GM12878 (cell line): ENCODE measurements at regions not wholly inside any gene's neighbourhood (a gene's known extent, or its start where the extent isn't known, plus 50 kb on each side); places are given as distances from the start of the nearest gene placed in this dataset.

Experiments used
- ATAC-seq: fragments of 200-7000 bp; cut with Tn5 transposase; 3 replicates; pipeline ENCODE4 v1.9.1; 2020; ENCODE audit warnings: mild to moderate bottlenecking, moderate library complexity
- BruUV-seq: library from RNA; stranded (reverse); fragments of 400-500 nt; replicated peaks from 2 replicates; lab custom pipeline; 2021; lab: Mats Ljungman, UMichigan
- CTCF ChIA-PET: fragments of 300-600 bp; sonication (Branson Sonifier 250); formaldehyde crosslinking; extraction: SDS; loops from one replicate; lab custom pipeline; 2021; ENCODE audit warnings: inconsistent platforms; lab: Yijun Ruan, JAX
- POLR2A ChIA-PET: fragments of 350-600 bp; formaldehyde crosslinking; extraction: SDS; loops from one replicate; lab custom pipeline; 2021; ENCODE audit warnings: inconsistent platforms; lab: Charles Lee
- RAD21 ChIA-PET: fragments of 300-600 bp; sonication (Branson Sonifier 250); formaldehyde crosslinking; loops from one replicate; lab custom pipeline; 2023; ENCODE audit warnings: antibody characterized with exemption; ENCODE audit not compliant: unreplicated experiment; lab: Charles Lee
- SMC1A ChIA-PET: fragments of 300-600 bp; sonication (Branson Sonifier 250); formaldehyde crosslinking; loops from one replicate; lab custom pipeline; 2023; ENCODE audit not compliant: unreplicated experiment, uncharacterized antibody; lab: Charles Lee
- DNase-seq: peaks from one replicate; pipeline ENCODE4 v3.0.0-alpha.2; 2011; ENCODE audit warnings: low read depth, low spot score
- FAIRE-seq: peaks from 3 replicates; lab custom pipeline; 2011; peaks lifted over from hg19 to GRCh38; lab: Jason Lieb, UNC
- H2AFZ ChIP-seq: 2 replicates; pipeline ENCODE4 v1.6.0; 2011; ENCODE audit warnings: low read depth, low read length, control low read depth; ENCODE audit not compliant: control insufficient read depth
- H3K27ac ChIP-seq: 2 replicates; pipeline ENCODE4 v1.5.1; 2011; ENCODE audit warnings: control low read depth; ENCODE audit not compliant: control insufficient read depth, insufficient read depth
- H3K27me3 ChIP-seq, 2 experiments: replicated peaks in 1 of 2; 2 replicates each; pipeline versions ENCODE4 v1.6.0 to v1.6.1; 2011; ENCODE audit warnings: low read length in 1 of 2; ENCODE audit not compliant: control insufficient read depth in 2 of 2, insufficient read depth in 2 of 2
- H3K36me3 ChIP-seq, 2 experiments: 2 replicates each; pipeline ENCODE4 v1.5.1; 2011; ENCODE audit warnings: low read length in 1 of 2; ENCODE audit not compliant: control insufficient read depth in 2 of 2, insufficient read depth in 2 of 2
- H3K4me1 ChIP-seq: 2 replicates; pipeline ENCODE4 v1.6.1; 2011; ENCODE audit warnings: mild to moderate bottlenecking, low read length, moderate library complexity, mixed read lengths; ENCODE audit not compliant: control insufficient read depth, insufficient read depth
- H3K4me2 ChIP-seq: 2 replicates; pipeline ENCODE4 v1.6.0; 2011; ENCODE audit warnings: control low read depth; ENCODE audit not compliant: control insufficient read depth, insufficient read depth
- H3K4me3 ChIP-seq: fragments of 200-600 bp; sonication (generic); 2 replicates; pipeline ENCODE4 v1.5.1; 2016
- H3K79me2 ChIP-seq: 2 replicates; pipeline ENCODE4 v1.6.0; 2011; ENCODE audit warnings: low read length; ENCODE audit not compliant: control insufficient read depth, insufficient read depth
- H3K9ac ChIP-seq: 2 replicates; pipeline ENCODE4 v1.8.0; 2011; ENCODE audit warnings: low read length, control low read depth, mixed read lengths; ENCODE audit not compliant: control insufficient read depth, insufficient read depth
- H3K9me3 ChIP-seq: replicated peaks from 3 replicates; pipeline ENCODE4 v1.5.1; 2011; ENCODE audit warnings: mild to moderate bottlenecking, low read length; ENCODE audit not compliant: control insufficient read depth, insufficient read depth
- H4K20me1 ChIP-seq: 2 replicates; pipeline ENCODE4 v1.6.0; 2011; ENCODE audit not compliant: control insufficient read depth, insufficient read depth
- BRCA1 ChIP-seq: IDR thresholded peaks from 2 replicates; pipeline ENCODE4 v1.6.1; 2011; ENCODE audit warnings: low read depth, low read length, improper control_type of control experiment
- CREB1 ChIP-seq: IDR thresholded peaks from 2 replicates; pipeline ENCODE4 v1.6.1; 2012; ENCODE audit warnings: low read depth, mild to moderate bottlenecking, inconsistent platforms
- EGR1 ChIP-seq, 2 experiments: IDR thresholded peaks; 1 replicate in 1 of 2; 2 replicates in 1 of 2; pipeline ENCODE4 v1.6.1; 2011 to 2012; ENCODE audit warnings: low read depth in 2 of 2, low read length in 2 of 2, borderline replicate concordance in 1 of 2, mild to moderate bottlenecking in 1 of 2, moderate library complexity in 1 of 2
- HDAC2 ChIP-seq: fragments of 200-600 bp; sonication (generic); IDR thresholded peaks from 2 replicates; pipeline ENCODE4 v1.6.1; 2017
- SIX5 ChIP-seq: IDR thresholded peaks from 2 replicates; pipeline ENCODE4 v1.6.1; 2011; ENCODE audit warnings: mild to moderate bottlenecking, low read depth, low read length, moderate library complexity; ENCODE audit not compliant: severe bottlenecking
- SMAD5 ChIP-seq: IDR thresholded peaks from 2 replicates; pipeline ENCODE4 v1.6.1; 2016; ENCODE audit warnings: antibody characterized with exemption, low read depth
- ZBTB33 ChIP-seq: fragments of 450-650 bp; IDR thresholded peaks from 2 replicates; pipeline ENCODE4 v1.6.1; 2017; ENCODE audit warnings: mild to moderate bottlenecking
- WGBS: methylation state at CpG from one replicate; pipeline ENCODE4 v1.1.6; 2016; ENCODE audit warnings: low lambda C conversion rate; ENCODE audit not compliant: insufficient replicate concordance, insufficient coverage; ENCODE audit errors: missing lambda C conversion rate; 5-methylcytosine and 5-hydroxymethylcytosine counted together
- in situ Hi-C: fragments of 300-500 bp; cut with MboI; formaldehyde crosslinking; loops from 9 replicates; pipeline ENCODE4 v1.14.3; 2018; ENCODE audit warnings: mixed read lengths
- intact Hi-C: fragments of 100-400 bp; cut with micrococcal nuclease; formaldehyde crosslinking; loops from one replicate; pipeline ENCODE4 v1.14.2; 2022; ENCODE audit not compliant: unreplicated experiment

GRCh38 chr6:37085198-37085597 lies 79.7 kb downstream of the FGD2 start (continued):
- no peak for TF ChIP-seq SMAD5
- TF ChIP-seq, all 136 proteins: peak for 0

- Histone ChIP-seq H3K4me3 (no peak overlapping the region), H3K9ac (no peak overlapping the region), H3K36me3 (no peaks in the 10 kb centered on the region), H2AFZ (no peak overlapping the region), H3K27me3 (no peaks in the 10 kb centered on the region), H4K20me1 (no peaks in the 10 kb centered on the region), H3K4me1 (no peaks in the 10 kb centered on the region), H3K79me2 (no peaks in the 10 kb centered on the region), H3K27ac (no peak overlapping the region), H3K4me2 (no peak overlapping the region), H3K9me3 (no peaks in the 10 kb centered on the region)
- FAIRE-seq (no peak), DNase-seq (no peak), ATAC-seq (no peak)
- RAD21 ChIA-PET: no interaction called here
- no TSS peak for BruUV-seq
- intact Hi-C loops: no loop called here
- in situ Hi-C loops: no loop called here
- CTCF ChIA-PET: no interaction called here
- no peak for TF ChIP-seq SIX5
- no peak for TF ChIP-seq ZBTB33
- no peak for TF ChIP-seq EGR1 (IDR thresholded peaks at IDR 0.05; ENCODE audit: borderline replicate concordance in 1 of 2, low read depth in 2 of 2, low read length in 2 of 2)
- TF ChIP-seq BRCA1: no peak
- no peak for TF ChIP-seq HDAC2
- no peak for TF ChIP-seq CREB1
- SMC1A ChIA-PET: interaction anchor here (0.8 kb wide), 1 partner anchor 22 kb away, joined by 3 read pairs; no protein-coding TSS in a partner anchor
- POLR2A ChIA-PET: interaction anchor here (1.6 kb wide), 1 partner anchor 72 kb away, joined by 4 read pairs; no protein-coding TSS in a partner anchor
- WGBS: 89% methylated on average over 2 of the region's 2 CpGs
Observed at GRCh38 chr6:37088897-37089296, 81.1 kb upstream of the PIM1 start.
